B cell (primary cell): ENCODE measurements at regions not wholly inside any gene's neighbourhood (a gene's known extent, or its start where the extent isn't known, plus 50 kb on each side); places are given as distances from the start of the nearest gene placed in this dataset.

ENCODE experiments used
- CTCF ChIP-seq: fragments of 200-600 bp; IDR thresholded peaks from one replicate; pipeline ENCODE4 v1.8.0; 2022; ENCODE audit warnings: antibody characterized with exemption, mild to moderate bottlenecking
- EZH2 ChIP-seq: IDR thresholded peaks from 2 replicates; pipeline ENCODE4 v1.6.1; 2012; ENCODE audit warnings: borderline replicate concordance, low read depth, mild to moderate bottlenecking, moderate library complexity, low read length; ENCODE audit not compliant: insufficient read depth, poor library complexity, severe bottlenecking

GRCh38 chr6:80832337-80832736, 725.9 kb downstream of the BCKDHB start:
- TF ChIP-seq CTCF = no peak
- TF ChIP-seq EZH2 = no peak
